Activated T-helper 1 cell treated with anti-CD3 and anti-CD28 coated beads, Interleukin-2, amount 50 U/mL, for 16 hours (primary cell): ENCODE measurements at regions not wholly inside any gene's neighbourhood (a gene's known extent, or its start where the extent isn't known, plus 50 kb on each side); places are given as distances from the start of the nearest gene placed in this dataset.

Experiments used
- DNase-seq, 2 donors: peaks; one replicate each; pipeline ENCODE4 v3.0.0-alpha.2; 2020; ENCODE audit warnings: low read depth in 1 of 2, low spot score in 1 of 2

DNA sequence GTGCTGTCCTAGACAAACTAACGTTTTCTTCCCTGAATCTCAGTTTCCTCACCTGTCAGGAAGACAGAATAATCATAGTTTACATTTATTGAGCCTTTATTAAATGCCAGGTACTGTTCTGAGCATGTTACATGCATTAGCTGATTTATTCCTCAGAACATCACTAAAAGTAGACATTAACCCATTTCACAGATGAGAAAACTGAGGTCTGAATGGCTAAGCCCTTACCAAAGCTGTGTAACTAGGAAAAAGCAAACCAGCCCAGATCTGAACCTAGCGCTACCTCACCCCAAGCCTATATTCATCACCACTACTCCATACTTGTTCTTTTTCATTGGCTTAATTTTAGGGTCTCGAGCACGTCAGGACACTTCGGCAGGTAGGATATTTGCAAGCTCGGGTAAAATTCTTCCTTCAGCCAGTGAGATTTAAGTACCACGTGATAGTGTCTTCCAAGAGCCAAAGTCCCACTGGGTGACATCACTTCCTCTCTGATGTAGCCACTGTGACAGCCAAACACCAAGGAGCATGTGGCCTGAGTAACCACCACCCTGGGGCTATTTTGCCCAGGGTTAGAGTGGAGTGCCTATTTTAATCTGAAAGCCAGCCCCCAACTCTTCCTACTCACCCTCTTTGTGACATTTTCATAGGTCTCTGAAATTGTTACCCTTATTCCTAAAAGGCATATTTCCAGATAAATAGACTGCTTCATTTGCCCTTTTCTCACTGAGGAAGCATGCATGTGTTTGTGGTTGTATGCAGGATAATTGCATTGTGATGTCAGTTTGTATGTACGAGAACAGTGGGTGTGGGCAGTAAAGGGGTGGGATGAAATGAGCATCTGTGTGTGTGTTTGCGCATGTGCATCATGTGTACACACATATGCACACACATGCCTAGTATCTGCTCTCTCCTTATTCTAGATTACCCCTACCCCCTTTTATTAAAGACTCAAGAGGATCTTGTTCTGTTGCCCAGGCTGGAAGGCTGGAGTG lies 62.2 kb upstream of the WSCD2 start:
- no peak for DNase-seq

DNA sequence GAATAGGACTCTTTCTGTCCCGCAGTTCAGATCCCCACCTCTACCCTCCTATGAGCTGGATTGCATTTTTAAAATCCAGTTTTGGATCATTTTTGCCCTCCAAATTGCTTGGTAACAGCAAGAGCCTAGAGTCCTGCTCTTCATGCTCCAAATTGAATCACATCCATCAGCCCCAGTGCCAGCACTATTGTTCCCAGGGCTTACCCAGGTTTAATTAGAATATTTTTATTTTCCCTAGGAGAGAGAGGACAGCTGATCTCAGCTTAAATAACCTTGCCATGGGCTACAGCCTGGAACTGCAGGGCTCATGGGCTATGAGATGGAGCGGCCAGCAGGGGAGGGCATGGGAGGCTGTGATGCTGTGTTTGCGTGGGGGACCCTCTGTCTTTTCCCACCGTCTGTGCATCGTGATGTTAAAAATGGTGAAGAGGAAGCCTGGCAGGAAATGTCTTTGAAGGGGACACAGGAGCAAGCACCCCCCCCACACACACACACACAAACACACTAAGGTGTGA lies 59.4 kb upstream of the WSCD2 start:
- no peak for DNase-seq

DNA sequence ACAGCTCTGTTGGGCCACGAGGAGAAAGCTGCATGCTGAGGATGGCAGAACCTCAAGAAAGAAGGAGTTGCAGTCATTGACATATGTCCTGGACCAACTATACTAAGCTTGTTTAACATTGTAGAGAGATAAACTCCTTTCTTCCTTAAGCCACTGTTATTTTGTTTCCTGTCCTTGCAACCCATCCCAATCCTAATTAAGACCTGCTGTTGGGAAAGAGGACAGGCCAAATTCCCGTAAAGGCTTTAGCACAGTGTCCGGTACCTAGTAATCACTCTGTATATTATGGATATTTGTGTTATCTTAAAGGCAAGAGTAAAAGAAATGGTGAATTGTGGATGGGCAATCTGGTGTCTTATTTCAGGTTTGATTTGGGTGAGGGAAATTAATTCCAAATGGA lies 53.5 kb upstream of the WSCD2 start:
- no peak for DNase-seq

DNA sequence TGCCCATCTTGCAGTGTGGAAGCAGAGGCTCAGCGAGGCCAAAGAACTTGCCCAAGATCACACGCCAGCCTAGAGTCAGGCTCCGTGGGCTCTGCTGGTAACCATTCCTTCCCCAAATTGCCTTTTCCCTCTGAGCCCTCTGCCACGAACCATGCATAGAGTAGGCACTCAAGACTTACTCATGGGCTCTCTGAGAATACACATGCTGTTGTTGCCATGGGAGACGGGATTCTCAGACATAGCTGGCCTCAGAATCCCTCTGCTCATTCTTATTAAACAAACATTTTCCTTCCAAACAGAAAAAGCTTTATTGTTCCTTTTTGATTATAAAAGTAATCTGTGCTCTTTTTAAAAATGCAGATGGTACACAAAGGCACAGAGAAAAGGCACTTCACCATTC lies 52.5 kb upstream of the WSCD2 start:
- no peak for DNase-seq

DNA sequence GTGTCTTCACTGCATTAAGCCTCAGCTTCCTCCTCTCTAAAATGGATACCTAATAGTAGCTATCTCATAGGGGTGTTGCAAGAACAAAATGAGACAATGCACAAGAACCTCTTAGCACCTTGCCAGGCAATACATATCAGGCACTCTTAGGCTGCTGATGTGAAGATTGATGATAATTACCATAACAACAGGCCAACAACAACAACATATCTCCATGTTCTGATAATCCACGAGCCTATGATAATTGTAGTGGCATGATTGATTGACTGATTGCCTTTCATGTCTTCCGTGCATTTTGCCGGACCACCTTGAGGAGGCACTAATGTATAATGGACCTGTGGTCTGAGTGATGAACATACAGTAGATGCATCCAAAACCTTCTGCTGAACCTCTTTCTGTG lies 50.7 kb upstream of the WSCD2 start:
- DNase-seq: no peak
